NCI-H2081 treated with DMSO at 0.1 percent for 48 hours (cell line): ENCODE measurements at regions not wholly inside any gene's neighbourhood (a gene's known extent, or its start where the extent isn't known, plus 50 kb on each side); places are given as distances from the start of the nearest gene placed in this dataset.

Source experiments
- DNase-seq: peaks from one replicate; lab custom pipeline; 2025; lab: John Stamatoyannopoulos, UW

GRCh38 chr11:93248602-93249001, 50.8 kb upstream of the SLC36A4 start:
- DNase-seq, result no peak

GRCh38 chr11:93249459-93250220, 51.8 kb upstream of the SLC36A4 start:
- no peak for DNase-seq

- no peak for DNase-seq
Measured at GRCh38 chr11:93250326-93250725, 52.5 kb upstream of the SLC36A4 start.

- no peak for DNase-seq
Measured at GRCh38 chr11:93251922-93252321, 54.1 kb upstream of the SLC36A4 start.

- DNase-seq, result no peak
Measured at GRCh38 chr11:93253111-93253510, 55.3 kb upstream of the SLC36A4 start.

GRCh38 chr11:93256623-93257022, 58.8 kb upstream of the SLC36A4 start:
- DNase-seq, result no peak

- no peak for DNase-seq
Measured at GRCh38 chr11:93267383-93267782, 63.2 kb upstream of the DEUP1 start.

GRCh38 chr11:93268287-93269040, 62.1 kb upstream of the DEUP1 start:
- DNase-seq, result no peak

GRCh38 chr11:93271596-93271995, 58.9 kb upstream of the DEUP1 start:
- DNase-seq, result no peak

GRCh38 chr11:93274851-93275250, 55.7 kb upstream of the DEUP1 start:
- no peak for DNase-seq

- no peak for DNase-seq
Measured at GRCh38 chr11:93278976-93279375, 51.6 kb upstream of the DEUP1 start.

- DNase-seq, result peak; percentile 57
Measured at GRCh38 chr11:93279851-93280347, 50.6 kb upstream of the DEUP1 start.
